HepG2 (cell line): ENCODE measurements at regions not wholly inside any gene's neighbourhood (a gene's known extent, or its start where the extent isn't known, plus 50 kb on each side); places are given as distances from the start of the nearest gene placed in this dataset.

ENCODE experiments used
- ATAC-seq: fragments of 200-7000 bp; cut with Tn5 transposase; 3 replicates; pipeline ENCODE4 v1.9.1; 2020; ENCODE audit warnings: mild to moderate bottlenecking, moderate library complexity
- BruUV-seq: library from RNA; stranded (reverse); fragments of 400-500 nt; replicated peaks from 2 replicates; lab custom pipeline; 2021; lab: Mats Ljungman, UMichigan
- CTCF ChIA-PET: fragments of 300-600 bp; formaldehyde crosslinking; extraction: SDS; loops from one replicate; lab custom pipeline; 2021; ENCODE audit warnings: low total read pairs, inconsistent platforms, low intra/inter-chr PET ratio; lab: Yijun Ruan, JAX
- POLR2A ChIA-PET: fragments of 350-600 bp; sonication (Branson Sonifier 250); formaldehyde crosslinking; loops from one replicate; lab custom pipeline; 2020; ENCODE audit warnings: antibody characterized with exemption, inconsistent platforms; lab: Yijun Ruan, JAX
- DNase-seq: peaks from one replicate; pipeline ENCODE4 v3.0.0-alpha.2; 2015; ENCODE audit warnings: low spot score
- FAIRE-seq: peaks from 3 replicates; lab custom pipeline; 2011; peaks lifted over from hg19 to GRCh38; lab: Jason Lieb, UNC
- H2AFZ ChIP-seq: one replicate; pipeline ENCODE4 v1.6.1; 2011; ENCODE audit warnings: low read length, inconsistent platforms
- H3K27ac ChIP-seq: fragments of 300-600 bp; 3 replicates; pipeline ENCODE4 v1.8.0; 2011; ENCODE audit warnings: mixed run types, mild to moderate bottlenecking, mixed read lengths, low read length, inconsistent platforms; ENCODE audit not compliant: insufficient read depth; ENCODE audit errors: extremely low read length
- H3K27me3 ChIP-seq, 2 experiments: fragments of 200-600 bp in 1 of 2; 2 replicates in 1 of 2; 3 replicates in 1 of 2; pipeline versions ENCODE4 v1.6.0 to v1.8.0; 2011; ENCODE audit warnings: low read length in 2 of 2, mild to moderate bottlenecking in 2 of 2, moderate library complexity in 2 of 2, inconsistent platforms in 1 of 2; ENCODE audit not compliant: insufficient read depth in 2 of 2, control insufficient read depth in 1 of 2
- H3K36me3 ChIP-seq, 2 experiments: fragments of 200-600 bp in 1 of 2; replicated peaks in 1 of 2; 2 replicates in 1 of 2; 3 replicates in 1 of 2; pipeline versions ENCODE4 v1.5.1 to v1.8.0; 2011; ENCODE audit warnings: low read length in 2 of 2, inconsistent platforms in 1 of 2; ENCODE audit not compliant: insufficient read depth in 2 of 2, control insufficient read depth in 1 of 2
- H3K4me1 ChIP-seq: 2 replicates; pipeline ENCODE4 v1.5.1; 2012; ENCODE audit warnings: low read length, inconsistent platforms; ENCODE audit not compliant: insufficient read depth
- H3K4me2 ChIP-seq: 2 replicates; pipeline ENCODE4 v1.6.0; 2011; ENCODE audit warnings: low read depth, low read length, inconsistent platforms
- H3K4me3 ChIP-seq, 3 experiments: fragments of 200-600 bp in 1 of 3; sonication (generic), shearing (Covaris generic) in 1 of 3; replicated peaks in 1 of 3; 2 replicates each; pipeline ENCODE4 v1.5.1; 2011 to 2016; ENCODE audit warnings: low read length in 3 of 3, inconsistent platforms in 2 of 3, low read depth in 2 of 3, mild to moderate bottlenecking in 2 of 3, control low read depth in 1 of 3, mixed read lengths in 1 of 3; ENCODE audit not compliant: insufficient read depth in 1 of 3
- H3K79me2 ChIP-seq: one replicate; pipeline ENCODE4 v1.6.1; 2011; ENCODE audit warnings: low read length, inconsistent platforms; ENCODE audit not compliant: insufficient read depth
- H3K9ac ChIP-seq: 2 replicates; pipeline ENCODE4 v1.6.0; 2011; ENCODE audit warnings: mild to moderate bottlenecking, low read depth, low read length, inconsistent platforms; ENCODE audit not compliant: insufficient read depth
- H3K9me3 ChIP-seq: 2 replicates; pipeline ENCODE4 v1.5.1; 2012; ENCODE audit warnings: mild to moderate bottlenecking, low read length
- H4K20me1 ChIP-seq: 2 replicates; pipeline ENCODE4 v1.6.0; 2011; ENCODE audit warnings: inconsistent platforms, mild to moderate bottlenecking, low read length, moderate library complexity; ENCODE audit not compliant: insufficient read depth
- ERF ChIP-seq: IDR thresholded peaks from 2 replicates; pipeline ENCODE4 v1.6.1; 2018; ENCODE audit warnings: missing biosample characterization, missing genetic modification reagents
- FOXO4 ChIP-seq: sonication (generic); formaldehyde crosslinking; conservative IDR thresholded peaks from 2 replicates; pipeline ENCODE4 v1.8.1; 2023; ENCODE audit warnings: missing genetic modification reagents
- KDM5A ChIP-seq: fragments of 200-600 bp; sonication (generic); IDR thresholded peaks from 2 replicates; pipeline ENCODE4 v1.7.0; 2018; ENCODE audit warnings: antibody characterized with exemption, mild to moderate bottlenecking, low read length, borderline replicate concordance
- KLF13 ChIP-seq: sonication (generic); formaldehyde crosslinking; IDR thresholded peaks from 2 replicates; pipeline ENCODE4 v1.4.0; 2020; ENCODE audit warnings: mild to moderate bottlenecking, missing genetic modification reagents
- MED1 ChIP-seq: sonication (generic); formaldehyde crosslinking; IDR thresholded peaks from 2 replicates; pipeline ENCODE4 v1.4.0; 2020; ENCODE audit warnings: missing genetic modification reagents
- NFATC3 ChIP-seq: sonication (generic); formaldehyde crosslinking; IDR thresholded peaks from 2 replicates; pipeline ENCODE4 v1.5.1; 2020; ENCODE audit warnings: mild to moderate bottlenecking, missing genetic modification reagents
- NKX3-1 ChIP-seq: sonication (generic); formaldehyde crosslinking; IDR thresholded peaks from 2 replicates; pipeline ENCODE4 v1.5.0; 2020; ENCODE audit warnings: missing genetic modification reagents
- POLR2A ChIP-seq, 2 experiments: IDR thresholded peaks; 2 replicates each; pipeline ENCODE4 v1.6.1; 2011; ENCODE audit warnings: low read depth in 2 of 2, low read length in 2 of 2, mild to moderate bottlenecking in 1 of 2, moderate library complexity in 1 of 2; ENCODE audit not compliant: insufficient read depth in 1 of 2
- REXO4 ChIP-seq: sonication (generic); formaldehyde crosslinking; IDR thresholded peaks from 2 replicates; pipeline ENCODE4 v1.8.0; 2022; ENCODE audit warnings: missing genetic modification reagents, mild to moderate bottlenecking, borderline replicate concordance
- SNAPC2 ChIP-seq: sonication (generic); formaldehyde crosslinking; IDR thresholded peaks from 2 replicates; pipeline ENCODE4 v1.8.1; 2022; ENCODE audit warnings: mild to moderate bottlenecking, missing genetic modification reagents
- USF2 ChIP-seq, 2 experiments: sonication (generic) in 1 of 2; formaldehyde crosslinking in 1 of 2; IDR thresholded peaks; 2 replicates each; pipeline versions ENCODE4 v1.5.1 to v1.6.1; 2011 to 2020; ENCODE audit warnings: borderline replicate concordance in 1 of 2, low read depth in 1 of 2, low read length in 1 of 2, mild to moderate bottlenecking in 1 of 2, missing genetic modification reagents in 1 of 2, moderate library complexity in 1 of 2
- ZFP62 ChIP-seq: sonication (generic); formaldehyde crosslinking; IDR thresholded peaks from 2 replicates; pipeline ENCODE4 v1.4.0; 2020; ENCODE audit warnings: missing genetic modification reagents
- ZNF10 ChIP-seq: sonication (generic); formaldehyde crosslinking; IDR thresholded peaks from 2 replicates; pipeline ENCODE4 v1.4.0; 2020; ENCODE audit warnings: mild to moderate bottlenecking, low read depth, missing genetic modification reagents, borderline replicate concordance
- ZNF468 ChIP-seq: sonication (generic); formaldehyde crosslinking; IDR thresholded peaks from 2 replicates; pipeline ENCODE4 v1.8.0; 2022; ENCODE audit warnings: mild to moderate bottlenecking, moderate library complexity, missing genetic modification reagents
- ZSCAN30 ChIP-seq: sonication (generic); formaldehyde crosslinking; IDR thresholded peaks from 2 replicates; pipeline ENCODE4 v1.5.0; 2020; ENCODE audit warnings: mild to moderate bottlenecking, missing genetic modification reagents
- WGBS: methylation state at CpG from one replicate; pipeline ENCODE4 v1.1.6; 2017; ENCODE audit warnings: low lambda C conversion rate; 5-methylcytosine and 5-hydroxymethylcytosine counted together
- in situ Hi-C: cut with HindIII; loops from 2 replicates; pipeline ENCODE4 v1.10.0; 2017; ENCODE audit warnings: low pct_unique_long_range_greater_than_20kb; ENCODE audit not compliant: extremely low pct_ligation_motif_present
- intact Hi-C: fragments of 100-400 bp; cut with micrococcal nuclease; formaldehyde crosslinking; loops from one replicate; pipeline ENCODE4 v1.10.0; 2022; ENCODE audit not compliant: unreplicated experiment

GRCh38 chr10:10897400-10897799, 120.3 kb upstream of the CELF2 start:
- no peaks in the 10 kb centered on the region for H3K4me1 ChIP-seq
- POLR2A ChIA-PET: no interaction called here
- H3K36me3 ChIP-seq: no peaks in the 10 kb centered on the region
- H2AFZ ChIP-seq: no peak overlapping the region
- no peaks in the 10 kb centered on the region; the same call in 1 of the 2 replicates for H3K9me3 ChIP-seq
- no peak for DNase-seq
- FAIRE-seq: no peak
- ATAC-seq: no peak
- CTCF ChIA-PET: no interaction called here
- H3K4me2 ChIP-seq: no peak overlapping the region
- H4K20me1 ChIP-seq: no peaks in the 10 kb centered on the region
- no peak overlapping the region for H3K4me3 ChIP-seq
- no peak overlapping the region for H3K9ac ChIP-seq
- TF ChIP-seq ZNF10: no peak
- intact Hi-C loops (no loop called here), in situ Hi-C loops (no loop called here)
- no peaks in the 10 kb centered on the region for H3K79me2 ChIP-seq
- no peaks in the 10 kb centered on the region for H3K27me3 ChIP-seq
- no TSS peak for BruUV-seq
- H3K27ac ChIP-seq: no peak overlapping the region
- WGBS: 2% methylated on average over 3 of the region's 3 CpGs

- intact Hi-C loops (no loop called here), in situ Hi-C loops (no loop called here)
- Histone ChIP-seq H3K4me2 (no peak overlapping the region), H3K4me3 (no peak overlapping the region), H4K20me1 (no peaks in the 10 kb centered on the region), H3K36me3 (no peaks in the 10 kb centered on the region), H3K27ac (no peak overlapping the region), H3K9me3 (no peaks in the 10 kb centered on the region), H3K79me2 (no peaks in the 10 kb centered on the region), H3K4me1 (no peaks in the 10 kb centered on the region), H2AFZ (no peak overlapping the region), H3K27me3 (no peaks in the 10 kb centered on the region), H3K9ac (no peak overlapping the region)
- BruUV-seq: no TSS peak
- 11% methylated on average over 3 of the region's 3 CpGs for WGBS
- DNase-seq (no peak), FAIRE-seq (no peak), ATAC-seq (no peak)
- ChIA-PET CTCF (no interaction called here), POLR2A (no interaction called here)
- TF ChIP-seq NFATC3 (no peak), ZNF468 (CRISPR knock-in tag) (no peak), SNAPC2 (CRISPR knock-in tag) (no peak), FOXO4 (CRISPR knock-in tag) (no peak), POLR2A (IDR thresholded peaks at IDR 0.05; ENCODE audit: insufficient read depth in 1 of 2, low read depth in 2 of 2, low read length in 2 of 2) (no peak), KLF13 (CRISPR knock-in tag) (no peak), ZFP62 (CRISPR knock-in tag) (no peak), KDM5A (no peak), MED1 (CRISPR knock-in tag) (no peak), USF2 (IDR thresholded peaks at IDR 0.05; ENCODE audit: low read depth, low read length) (no peak), USF2 (CRISPR knock-in tag; IDR thresholded peaks at IDR 0.05; ENCODE audit: borderline replicate concordance) (no peak), ERF (CRISPR knock-in tag) (no peak), REXO4 (CRISPR knock-in tag) (no peak), NKX3-1 (CRISPR knock-in tag) (no peak), ZSCAN30 (CRISPR knock-in tag) (no peak)
Observed at GRCh38 chr10:10901906-10902305, 115.8 kb upstream of the CELF2 start.
